Kidney (tissue), 13 donors: ENCODE measurements at regions not wholly inside any gene's neighbourhood (a gene's known extent, or its start where the extent isn't known, plus 50 kb on each side); places are given as distances from the start of the nearest gene placed in this dataset.
A peak's percentile ranks its signal among the peaks of the same experiment; 100 is the strongest.

Experiments
- DNase-seq, 5 donors: peaks; one replicate each; pipeline ENCODE4 v3.0.0-alpha.2; 2013 to 2020
- FAIRE-seq: peaks from 2 replicates; lab custom pipeline; 2012; peaks lifted over from hg19 to GRCh38; lab: Jason Lieb, UNC
- H3K27ac ChIP-seq, 2 donors: one replicate each; pipeline ENCODE4 v1.7.0; 2013; ENCODE audit warnings: low read depth in 2 of 2, low read length in 2 of 2, inconsistent platforms in 1 of 2
- H3K27me3 ChIP-seq: one replicate; pipeline ENCODE4 v1.7.1; 2013; ENCODE audit warnings: low read length, inconsistent platforms; ENCODE audit not compliant: control insufficient read depth, insufficient read depth
- H3K36me3 ChIP-seq, 3 donors: one replicate each; pipeline versions ENCODE4 v1.7.0 to v1.7.1; 2013; ENCODE audit warnings: low read length in 3 of 3, control low read depth in 1 of 3, inconsistent platforms in 1 of 3; ENCODE audit not compliant: insufficient read depth in 3 of 3, control insufficient read depth in 2 of 3
- H3K4me1 ChIP-seq, 3 donors: one replicate each; pipeline versions ENCODE4 v1.7.0 to v1.7.1; 2013; ENCODE audit warnings: low read length in 3 of 3, inconsistent platforms in 1 of 3, low read depth in 1 of 3; ENCODE audit not compliant: control insufficient read depth in 2 of 3, insufficient read depth in 2 of 3
- H3K4me3 ChIP-seq, 3 donors: one replicate each; pipeline versions ENCODE4 v1.7.0 to v1.8.1; 2013; ENCODE audit warnings: low read length in 3 of 3, control low read depth in 1 of 3, inconsistent platforms in 1 of 3
- H3K9ac ChIP-seq, 3 donors: one replicate each; pipeline versions ENCODE4 v1.7.0 to v1.7.1; 2013; ENCODE audit warnings: low read length in 3 of 3, control low read depth in 1 of 3, inconsistent platforms in 1 of 3
- H3K9me3 ChIP-seq, 3 donors: one replicate each; pipeline versions ENCODE4 v1.7.0 to v1.7.1; 2013; ENCODE audit warnings: low read length in 3 of 3, control low read depth in 1 of 3, inconsistent platforms in 1 of 3; ENCODE audit not compliant: control insufficient read depth in 2 of 3, insufficient read depth in 1 of 3
- intact Hi-C: fragments of 100-400 bp; cut with DNase I; formaldehyde crosslinking; loops from one replicate; pipeline ENCODE4 v1.11.1; 2022
- TF ChIP-seq, protein P1 (sequence below): IDR thresholded peaks from 3 replicates; pipeline ENCODE4 v1.5.1; 2012; ENCODE audit warnings: mild to moderate bottlenecking, moderate library complexity, borderline replicate concordance; ENCODE audit not compliant: insufficient read depth; ENCODE audit errors: extremely low read depth
- donor health status: control.
- donor health status: control.
- donor health status: control.
- donor health status: control.
- donor health status: control.
- donor health status: DM: yes; HTN: yes; CAD: no.
- donor health status: Normal renal cell carcinoma (clear cell type).

DNA sequence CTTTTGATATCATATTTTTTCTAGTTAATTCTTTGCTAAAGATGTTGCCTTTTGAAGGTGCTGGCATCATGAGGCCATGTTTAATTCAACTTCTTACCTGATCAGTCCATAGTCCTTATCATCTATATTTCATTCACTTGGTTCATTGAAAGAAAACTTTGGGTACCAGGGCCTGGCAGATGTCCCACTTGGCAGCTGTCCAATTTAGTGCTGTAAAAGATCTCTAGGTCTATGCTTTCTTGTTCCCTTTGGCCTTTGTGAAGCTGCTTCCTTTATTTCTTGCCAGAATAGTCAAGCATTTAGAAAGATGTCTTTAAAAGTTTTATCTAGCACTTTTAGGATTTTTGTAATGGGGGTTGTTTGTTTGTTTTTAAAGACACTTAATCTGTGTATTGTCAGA is 61.7 kb upstream of the EYA4 start:
- H3K9ac ChIP-seq, result no peak overlapping the region
- no peaks in the 10 kb centered on the region for H3K36me3 ChIP-seq
- no peaks in the 10 kb centered on the region for H3K27me3 ChIP-seq
- H3K27ac ChIP-seq, result no peak overlapping the region
- H3K4me1 ChIP-seq, result no peaks in the 10 kb centered on the region
- TF ChIP-seq, protein P1, sequence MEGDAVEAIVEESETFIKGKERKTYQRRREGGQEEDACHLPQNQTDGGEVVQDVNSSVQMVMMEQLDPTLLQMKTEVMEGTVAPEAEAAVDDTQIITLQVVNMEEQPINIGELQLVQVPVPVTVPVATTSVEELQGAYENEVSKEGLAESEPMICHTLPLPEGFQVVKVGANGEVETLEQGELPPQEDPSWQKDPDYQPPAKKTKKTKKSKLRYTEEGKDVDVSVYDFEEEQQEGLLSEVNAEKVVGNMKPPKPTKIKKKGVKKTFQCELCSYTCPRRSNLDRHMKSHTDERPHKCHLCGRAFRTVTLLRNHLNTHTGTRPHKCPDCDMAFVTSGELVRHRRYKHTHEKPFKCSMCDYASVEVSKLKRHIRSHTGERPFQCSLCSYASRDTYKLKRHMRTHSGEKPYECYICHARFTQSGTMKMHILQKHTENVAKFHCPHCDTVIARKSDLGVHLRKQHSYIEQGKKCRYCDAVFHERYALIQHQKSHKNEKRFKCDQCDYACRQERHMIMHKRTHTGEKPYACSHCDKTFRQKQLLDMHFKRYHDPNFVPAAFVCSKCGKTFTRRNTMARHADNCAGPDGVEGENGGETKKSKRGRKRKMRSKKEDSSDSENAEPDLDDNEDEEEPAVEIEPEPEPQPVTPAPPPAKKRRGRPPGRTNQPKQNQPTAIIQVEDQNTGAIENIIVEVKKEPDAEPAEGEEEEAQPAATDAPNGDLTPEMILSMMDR, result no peak
- H3K4me3 ChIP-seq, result no peak overlapping the region
- no peaks in the 10 kb centered on the region for H3K9me3 ChIP-seq
- intact Hi-C loops, result no loop called here
- DNase-seq (no peak), FAIRE-seq (no peak)

DNA sequence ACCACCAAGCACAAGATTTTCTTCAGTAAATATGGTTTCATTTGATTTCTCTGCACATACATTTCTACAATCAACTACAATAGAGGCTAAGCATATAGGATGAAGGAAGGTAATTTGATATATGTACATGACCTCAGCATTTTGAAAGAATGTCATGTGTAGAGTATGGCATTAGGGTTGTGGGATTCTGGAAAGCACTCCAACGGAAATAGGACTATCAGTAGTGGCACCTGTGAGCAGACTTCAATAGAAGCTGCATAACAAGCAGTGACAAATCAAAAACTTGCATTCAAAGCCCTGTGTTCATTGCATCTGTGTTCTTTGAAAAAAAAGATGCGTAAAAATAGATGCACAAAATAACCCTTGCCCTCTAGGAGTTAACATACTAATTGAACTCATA is 57.5 kb upstream of the EYA4 start:
- FAIRE-seq (no peak), DNase-seq (no peak)
- intact Hi-C loops, result no loop called here
- H3K4me1 ChIP-seq, result no peaks in the 10 kb centered on the region
- H3K4me3 ChIP-seq, result no peak overlapping the region
- no peaks in the 10 kb centered on the region for H3K36me3 ChIP-seq
- no peak overlapping the region for H3K9ac ChIP-seq
- no peaks in the 10 kb centered on the region for H3K9me3 ChIP-seq
- TF ChIP-seq, protein P1, result no peak
- H3K27ac ChIP-seq, result no peak overlapping the region
- H3K27me3 ChIP-seq, result no peaks in the 10 kb centered on the region

DNA sequence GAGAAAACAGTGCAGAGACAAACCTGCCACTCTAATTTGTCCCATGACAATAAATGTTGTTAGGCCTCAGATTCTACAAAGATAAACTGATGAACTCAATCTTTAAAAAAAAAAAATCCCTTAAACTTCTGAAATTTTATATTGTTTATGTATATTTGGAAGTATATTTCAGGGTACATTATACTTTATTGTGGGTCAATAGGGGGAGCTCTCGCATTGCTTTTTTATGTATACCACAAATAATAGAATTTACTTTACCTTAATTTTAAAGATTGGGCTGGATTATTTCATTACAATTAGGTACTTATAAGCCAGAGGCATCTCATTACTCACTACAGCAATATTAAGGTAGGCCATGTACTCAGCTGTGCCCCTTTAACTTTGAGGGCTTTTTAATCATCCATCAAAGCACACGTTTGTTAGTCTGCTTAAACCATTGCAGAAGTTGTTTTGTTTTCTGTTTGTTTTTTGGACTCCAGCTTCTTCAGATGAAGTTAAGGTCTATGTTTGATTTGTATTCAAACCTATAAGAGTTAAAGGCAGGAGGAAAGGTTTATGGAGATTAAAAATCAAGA is 56.3 kb upstream of the EYA4 start:
- intact Hi-C loops, result no loop called here
- peak in 2 of 5 donors; percentile 55 for DNase-seq
- Histone ChIP-seq H3K9me3 (no peaks in the 10 kb centered on the region), H3K36me3 (no peaks in the 10 kb centered on the region), H3K27me3 (no peaks in the 10 kb centered on the region), H3K4me3 (no peak overlapping the region), H3K27ac (no peak overlapping the region), H3K4me1 (no peaks in the 10 kb centered on the region), H3K9ac (no peak overlapping the region)
- TF ChIP-seq, protein P1, result peak; percentile 27
- peak; percentile 51 for FAIRE-seq

DNA sequence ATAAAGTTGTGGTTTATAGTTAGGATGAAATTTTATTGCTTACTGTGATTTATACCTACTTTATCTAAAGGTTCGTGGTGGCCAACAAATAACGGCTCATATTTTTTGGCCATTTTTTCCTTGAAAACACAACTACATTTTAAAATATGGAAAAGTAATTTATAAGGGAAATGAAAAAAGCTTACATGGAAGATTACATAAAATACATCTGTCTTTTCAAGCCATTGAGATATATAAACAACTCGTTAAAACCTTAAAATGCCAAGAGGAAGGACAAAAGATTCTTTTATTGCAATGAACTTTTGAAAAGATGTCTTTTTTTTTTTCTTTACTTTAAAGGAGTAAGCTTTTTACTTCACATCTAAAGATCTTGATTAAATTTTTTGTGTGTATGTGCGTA is 55.4 kb upstream of the EYA4 start:
- Histone ChIP-seq H3K4me1 (no peaks in the 10 kb centered on the region), H3K9me3 (no peaks in the 10 kb centered on the region), H3K4me3 (no peak overlapping the region), H3K27me3 (no peaks in the 10 kb centered on the region), H3K27ac (no peak overlapping the region), H3K36me3 (no peaks in the 10 kb centered on the region), H3K9ac (no peak overlapping the region)
- TF ChIP-seq, protein P1, result no peak
- no peak for DNase-seq
- FAIRE-seq, result no peak
- intact Hi-C loops, result no loop called here
